ENCODE measurements at regions not wholly inside any gene's neighbourhood (a gene's known extent, or its start where the extent isn't known, plus 50 kb on each side); places are given as distances from the start of the nearest gene placed in this dataset.

GRCh38 chr11:103680826-103681225, 355.6 kb upstream of the DDI1 start:
- intact Hi-C loops (cut with DNase I; ENCODE audit: low total_unique reads), result no loop called here

GRCh38 chr11:103681855-103682254, 354.6 kb upstream of the DDI1 start:
- 77 to 78% methylated on average over 7 of the region's 7 CpGs for WGBS, 2 donors
- no peak overlapping the region for H3K4me3 ChIP-seq (ENCODE audit: low read depth, poor library complexity, severe bottlenecking)
- intact Hi-C loops (cut with DNase I; ENCODE audit: low total_unique reads), result no loop called here
- no peak for DNase-seq (ENCODE audit: low spot score in 2 of 2)
- TF ChIP-seq CTCF (IDR thresholded peaks at IDR 0.05), result no peak
- TF ChIP-seq POLR2A (IDR thresholded peaks at IDR 0.05), result no peak

More at GRCh38 chr11:103680826-103681225, 355.6 kb upstream of the DDI1 start:
- WGBS, 2 donors, result 23 to 25% methylated on average over 1 of the region's 1 CpG
- TF ChIP-seq POLR2A (IDR thresholded peaks at IDR 0.05), result no peak
- no peak for TF ChIP-seq CTCF (IDR thresholded peaks at IDR 0.05)
- no peak overlapping the region for H3K4me3 ChIP-seq (ENCODE audit: low read depth, poor library complexity, severe bottlenecking)
- no peak for DNase-seq (ENCODE audit: low spot score in 2 of 2)

GRCh38 chr11:103682318-103683184, 353.9 kb upstream of the DDI1 start:
- no peak overlapping the region for H3K4me3 ChIP-seq (ENCODE audit: low read depth, poor library complexity, severe bottlenecking)
- TF ChIP-seq CTCF (IDR thresholded peaks at IDR 0.05) (no peak), POLR2A (IDR thresholded peaks at IDR 0.05) (no peak)
- WGBS, 2 donors, result 13 to 19% methylated on average over 8 of the region's 8 CpGs
- intact Hi-C loops (cut with DNase I; ENCODE audit: low total_unique reads), result no loop called here
- peak; percentile 45 to 87 for DNase-seq (ENCODE audit: low spot score in 2 of 2)

GRCh38 chr11:103683576-103683975, 352.9 kb upstream of the DDI1 start:
- no peak overlapping the region for H3K4me3 ChIP-seq (ENCODE audit: low read depth, poor library complexity, severe bottlenecking)
- intact Hi-C loops (cut with DNase I; ENCODE audit: low total_unique reads), result no loop called here
- no peak for DNase-seq (ENCODE audit: low spot score in 2 of 2)
- TF ChIP-seq POLR2A (IDR thresholded peaks at IDR 0.05) (no peak), CTCF (IDR thresholded peaks at IDR 0.05) (no peak)
- 84 to 92% methylated on average over 2 of the region's 2 CpGs for WGBS, 2 donors

GRCh38 chr11:103688924-103689323, 347.5 kb upstream of the DDI1 start:
- WGBS, 2 donors, result 88 to 91% methylated on average over 3 of the region's 3 CpGs

More at GRCh38 chr11:103688924-103689323, 347.5 kb upstream of the DDI1 start:
- no peak overlapping the region for H3K4me3 ChIP-seq (ENCODE audit: low read depth, poor library complexity, severe bottlenecking)
- TF ChIP-seq POLR2A (IDR thresholded peaks at IDR 0.05) (no peak), CTCF (IDR thresholded peaks at IDR 0.05) (no peak)
- no peak for DNase-seq (ENCODE audit: low spot score in 2 of 2)
- intact Hi-C loops (cut with DNase I; ENCODE audit: low total_unique reads), result no loop called here

Measured in lower leg skin (tissue), 4 donors.